Posterior cingulate gyrus (tissue), 11 donors: ENCODE measurements at regions not wholly inside any gene's neighbourhood (a gene's known extent, or its start where the extent isn't known, plus 50 kb on each side); places are given as distances from the start of the nearest gene placed in this dataset.
"Not testable (repeated sequence)": the region's sequence is repeated elsewhere in the genome, so short reads cannot be mapped to it uniquely, and the experiment has no call there.

Experiments
- DNase-seq, 10 donors: peaks; one replicate each; pipeline versions ENCODE4 v3.0.0 to v3.0.0-alpha.2; 2020 to 2021; ENCODE audit warnings: mixed read lengths in 3 of 10
- intact Hi-C: fragments of 100-400 bp; cut with DNase I; formaldehyde crosslinking; loops from one replicate; pipeline ENCODE4 v1.15.1; 2023

DNA sequence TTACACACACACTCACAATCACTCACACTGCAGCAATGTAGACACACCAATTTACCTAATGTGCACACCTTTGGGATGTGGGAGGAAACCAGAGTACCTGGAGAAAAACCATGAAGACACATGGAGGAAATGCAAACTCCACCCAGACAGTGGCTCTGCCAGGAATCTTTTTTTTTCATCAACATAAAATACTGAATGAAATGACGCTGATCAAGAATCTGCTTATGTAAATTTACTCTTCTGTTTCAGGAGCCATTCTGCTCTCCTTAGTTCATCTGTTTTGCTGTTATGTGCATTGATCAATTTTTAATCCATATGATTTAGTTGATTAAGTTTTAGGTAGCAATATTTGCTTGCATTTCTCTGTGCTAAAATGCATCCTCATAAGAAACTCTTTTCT, 414.2 kb upstream of the CCDC54 start:
- no peak for DNase-seq
- intact Hi-C loops, result no loop called here

DNA sequence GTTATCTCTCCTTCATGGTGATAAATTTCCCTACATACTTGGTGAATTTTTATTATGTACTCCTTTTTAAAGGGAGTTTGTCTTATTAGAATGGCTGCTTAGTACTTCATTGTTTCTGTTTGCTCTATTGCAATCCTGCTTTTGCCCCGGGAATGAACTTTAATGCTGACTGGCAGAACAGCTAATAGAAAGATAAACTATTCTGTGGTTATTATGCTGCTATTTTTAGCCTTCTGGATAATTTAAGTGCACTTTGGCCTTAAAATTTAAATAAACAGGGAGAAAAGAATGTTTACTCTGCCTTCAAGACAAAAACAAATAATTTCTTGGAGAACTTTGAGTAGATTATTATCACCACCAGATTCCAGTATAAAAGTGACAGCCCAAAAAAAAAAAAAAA, 413.8 kb upstream of the CCDC54 start:
- DNase-seq, result no peak
- intact Hi-C loops, result no loop called here

DNA sequence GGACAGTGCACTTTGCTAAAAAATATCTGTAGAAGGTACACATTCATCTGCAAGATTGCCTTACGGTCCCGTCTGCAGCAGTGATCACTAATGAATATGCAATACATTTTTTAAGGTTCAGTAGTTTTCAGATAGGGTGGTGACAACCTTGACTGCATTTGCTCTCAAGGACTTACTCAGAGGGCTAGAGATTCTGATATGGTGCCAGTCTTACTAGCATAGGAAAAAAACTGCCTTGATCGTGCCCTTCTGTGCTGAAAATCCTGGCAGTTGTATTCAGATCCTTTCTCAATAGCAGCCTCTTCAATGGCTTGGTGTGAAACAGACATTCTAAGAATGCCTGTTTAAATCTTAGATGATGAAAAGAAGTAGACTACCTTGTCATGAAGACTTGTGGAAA, 411.9 kb upstream of the CCDC54 start:
- no peak for DNase-seq
- intact Hi-C loops, result no loop called here

DNA sequence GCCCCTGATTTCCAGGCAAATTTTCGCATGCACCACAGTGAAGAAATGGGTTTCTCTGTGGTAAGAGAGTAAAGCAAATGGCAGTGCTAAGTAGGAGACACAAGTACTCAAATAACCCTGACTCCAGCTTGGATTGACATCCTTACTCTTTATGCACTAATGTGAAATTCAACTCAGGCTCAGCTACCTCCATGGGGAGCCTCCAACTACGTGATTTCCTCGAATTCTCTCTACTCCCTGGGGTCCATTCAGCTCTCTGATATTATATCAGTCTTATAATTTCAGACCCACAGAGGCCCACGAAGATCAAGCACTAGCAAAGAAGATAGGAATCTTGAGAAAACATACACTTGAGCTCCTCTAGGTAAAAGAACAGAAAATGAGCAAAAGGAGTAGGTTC, 407.6 kb upstream of the CCDC54 start:
- DNase-seq, result no peak
- intact Hi-C loops, result no loop called here

DNA sequence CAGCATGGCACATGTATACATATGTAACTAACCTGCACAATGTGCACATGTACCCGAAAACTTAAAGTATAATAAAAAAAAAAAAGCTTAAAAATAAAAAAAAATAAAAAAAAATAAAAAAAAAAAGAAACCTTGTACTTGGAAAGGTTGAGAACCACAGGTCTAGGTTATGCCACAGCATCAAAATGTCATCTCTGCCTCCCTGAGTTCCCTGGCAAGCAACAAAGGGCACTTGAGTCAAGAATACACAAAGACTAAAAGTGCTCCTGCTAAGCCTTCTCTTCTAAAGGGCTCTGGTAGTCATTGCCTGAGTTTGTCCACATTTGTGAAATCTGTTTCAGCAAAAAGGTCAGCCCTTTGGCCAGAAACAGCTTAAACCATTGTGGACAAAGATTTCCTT, 395.8 kb upstream of the CCDC54 start:
- intact Hi-C loops, result no loop called here
- no peak for DNase-seq

DNA sequence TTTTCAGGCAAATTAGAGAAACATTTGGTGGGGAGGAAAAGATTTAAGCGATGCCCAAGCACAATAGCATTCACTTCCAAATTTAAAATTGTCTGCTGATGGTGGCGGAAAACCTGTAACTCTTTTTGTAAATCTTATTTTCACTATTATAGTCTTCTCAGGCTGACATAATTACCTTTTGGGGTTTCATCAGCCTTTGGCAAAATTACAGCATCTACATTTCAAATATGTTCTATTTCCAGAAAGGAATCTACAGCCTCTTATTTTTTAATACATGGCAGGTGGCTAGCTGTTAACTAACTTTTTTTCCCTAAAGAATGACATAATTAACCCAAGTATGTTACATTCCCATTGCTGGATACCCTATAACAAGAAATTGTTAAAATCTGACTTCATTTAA, 391.5 kb upstream of the CCDC54 start:
- intact Hi-C loops, result no loop called here
- no peak for DNase-seq

DNA sequence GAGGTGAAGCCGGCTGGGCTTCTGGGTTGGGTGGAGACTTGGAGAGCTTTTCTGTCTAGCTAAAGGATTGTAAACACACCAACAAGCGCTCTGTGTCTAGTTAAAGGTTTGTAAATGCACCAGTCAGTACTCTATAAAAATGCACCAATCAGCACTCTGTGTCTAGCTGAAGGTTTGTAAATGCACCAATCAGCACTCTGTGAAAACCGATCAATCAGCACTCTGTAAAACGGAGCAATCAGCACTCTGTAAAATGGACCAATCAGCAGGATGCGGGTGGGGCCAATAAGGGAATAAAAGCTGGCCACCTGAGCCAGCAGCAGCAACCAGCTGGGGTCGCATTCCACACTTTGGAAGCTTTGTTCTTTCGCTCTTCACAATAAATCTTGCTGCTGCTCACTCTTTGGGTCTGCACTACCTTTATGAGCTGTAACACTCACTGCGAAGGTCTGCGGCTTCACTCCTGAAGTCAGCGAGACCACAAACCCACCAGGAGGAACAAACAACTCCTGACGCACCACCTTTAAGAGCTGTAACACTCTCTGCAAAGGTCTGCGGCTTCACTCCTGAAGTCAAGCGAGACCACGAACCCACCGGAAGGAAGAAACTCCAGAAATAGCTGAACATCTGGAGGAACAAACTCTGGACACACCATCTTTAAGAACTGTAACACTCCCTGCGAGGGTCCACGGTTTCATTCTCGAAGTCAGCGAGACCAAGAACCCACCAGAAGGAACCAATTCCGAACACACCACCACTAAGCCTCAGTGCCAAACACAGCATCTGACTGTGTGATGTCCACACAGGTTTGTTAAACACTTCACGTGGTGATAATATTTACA, 378.2 kb upstream of the CCDC54 start:
- intact Hi-C loops, result not testable (repeated sequence)
- peak in 1 of 10 donors; percentile 38 for DNase-seq

DNA sequence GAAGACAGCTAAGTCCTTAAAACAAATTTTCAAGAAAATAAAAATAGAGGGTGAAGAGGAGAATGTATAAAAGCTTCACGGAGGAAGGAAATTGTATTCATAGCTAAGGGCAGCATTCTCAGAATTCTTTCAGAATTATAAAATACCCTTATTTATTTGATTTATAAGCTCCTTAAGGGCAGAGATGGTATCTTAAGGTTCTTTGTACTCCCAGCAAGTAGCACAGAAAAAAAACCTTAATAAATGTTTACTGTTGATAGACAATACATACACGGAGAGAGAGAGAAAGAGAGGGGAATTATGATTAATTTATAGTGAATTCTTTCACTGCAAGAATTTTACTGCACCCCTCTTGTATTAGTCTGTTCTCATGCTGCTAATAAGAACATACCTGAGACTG, 375.6 kb upstream of the CCDC54 start:
- intact Hi-C loops, result no loop called here

DNA sequence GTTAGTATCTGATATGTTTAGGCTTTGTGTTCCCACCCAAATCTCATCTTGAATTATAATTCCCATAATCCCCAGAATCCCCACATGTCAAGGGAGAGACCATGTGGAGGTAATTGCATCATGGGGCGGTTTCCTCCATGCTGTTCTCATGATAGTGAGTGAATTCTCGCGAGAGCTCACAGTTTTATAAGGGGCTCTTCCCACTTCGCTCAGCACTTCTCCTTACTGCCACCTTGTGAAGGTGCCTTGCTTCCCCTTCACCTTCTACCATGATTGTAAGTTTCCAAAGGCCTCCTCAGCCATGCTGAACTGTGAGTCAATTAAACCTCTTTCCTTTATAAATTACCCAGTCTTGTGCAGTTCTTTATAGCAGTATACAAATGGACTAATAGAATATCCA, 371.9 kb upstream of the CCDC54 start:
- intact Hi-C loops, result not testable (repeated sequence)

More for the DNA sequence above, 375.6 kb upstream of the CCDC54 start:
- DNase-seq, result no peak

DNA sequence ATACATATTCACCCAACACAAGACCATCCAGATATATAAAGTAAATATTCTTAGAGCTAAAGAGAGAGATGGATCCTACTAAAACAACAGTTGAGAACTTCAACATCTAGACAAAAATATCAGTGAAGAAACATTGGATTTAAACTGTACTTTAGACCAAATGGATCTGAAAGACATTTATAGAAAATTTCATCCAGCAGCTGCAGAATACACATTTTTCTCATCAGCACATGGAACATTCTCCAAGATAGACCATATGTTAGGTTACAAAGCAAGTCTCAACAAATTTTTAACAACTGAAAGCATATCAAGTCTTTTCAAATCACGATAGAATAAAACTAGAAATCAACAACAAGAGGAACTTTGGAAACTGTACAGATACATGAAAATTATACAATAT, 369.0 kb upstream of the CCDC54 start:
- no peak for DNase-seq
- intact Hi-C loops, result no loop called here

More for the DNA sequence above, 371.9 kb upstream of the CCDC54 start:
- DNase-seq, result not testable (repeated sequence)

DNA sequence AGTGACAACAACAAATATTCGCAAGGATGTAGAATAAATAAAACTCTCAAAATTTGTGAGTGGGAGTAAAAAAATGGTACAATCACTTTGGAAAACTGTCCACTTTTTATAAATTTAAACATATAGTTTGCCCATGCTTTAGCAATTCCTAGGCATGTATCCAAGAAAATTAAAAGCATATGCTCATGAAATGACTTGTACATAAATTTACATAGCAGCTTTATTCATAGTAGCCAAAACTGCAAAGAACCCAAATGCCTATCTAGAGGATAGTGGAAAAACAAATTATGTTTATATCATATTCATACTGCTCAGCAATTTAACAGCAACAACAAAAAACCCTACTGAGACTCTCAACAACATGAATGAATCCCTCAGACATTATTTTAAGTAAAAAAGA, 363.6 kb upstream of the CCDC54 start:
- no peak for DNase-seq
- intact Hi-C loops, result no loop called here

DNA sequence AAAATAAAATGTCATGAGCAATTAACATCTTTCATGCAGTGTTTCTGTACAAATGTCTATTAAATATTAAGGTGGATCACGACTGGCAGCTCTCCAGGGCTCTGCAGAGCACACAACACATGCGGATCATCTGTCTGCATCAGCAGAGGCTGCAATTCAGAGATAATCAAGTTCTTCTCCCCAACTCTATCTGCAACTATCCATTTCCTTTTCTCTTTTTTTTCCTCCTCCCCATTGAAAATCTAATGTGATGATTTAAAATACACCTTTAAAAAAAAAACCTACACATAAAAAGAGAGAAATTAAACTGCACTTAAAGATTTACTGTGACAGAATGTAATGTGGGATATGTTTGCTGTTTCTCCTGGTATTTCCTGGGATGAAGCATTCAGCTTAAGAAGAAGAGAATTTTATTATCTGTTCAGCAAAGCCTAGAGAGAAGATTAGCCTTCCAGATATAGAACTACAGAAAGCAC, 352.6 kb upstream of the CCDC54 start:
- peak in 1 of 10 donors; percentile 31 for DNase-seq
- intact Hi-C loops, result no loop called here

DNA sequence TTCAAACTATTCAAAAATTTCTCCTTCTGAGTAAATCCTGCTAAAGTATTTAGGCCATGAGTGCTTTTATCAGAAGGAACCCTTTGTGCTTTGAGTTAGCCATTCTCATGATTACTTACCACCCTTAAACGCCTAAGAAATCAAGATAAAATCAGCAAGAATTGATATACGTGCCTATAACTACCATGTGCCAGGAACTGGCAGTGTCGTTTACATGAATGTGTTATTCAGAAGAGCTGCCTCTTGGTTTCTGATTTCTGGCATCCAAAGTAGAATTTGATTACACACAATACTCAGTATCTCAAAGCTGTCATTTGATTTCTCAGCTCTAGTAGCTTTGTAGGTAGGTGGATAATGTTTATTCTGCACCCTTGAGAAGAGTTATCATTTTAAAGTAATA, 351.3 kb upstream of the CCDC54 start:
- DNase-seq, result no peak
- intact Hi-C loops, result no loop called here

DNA sequence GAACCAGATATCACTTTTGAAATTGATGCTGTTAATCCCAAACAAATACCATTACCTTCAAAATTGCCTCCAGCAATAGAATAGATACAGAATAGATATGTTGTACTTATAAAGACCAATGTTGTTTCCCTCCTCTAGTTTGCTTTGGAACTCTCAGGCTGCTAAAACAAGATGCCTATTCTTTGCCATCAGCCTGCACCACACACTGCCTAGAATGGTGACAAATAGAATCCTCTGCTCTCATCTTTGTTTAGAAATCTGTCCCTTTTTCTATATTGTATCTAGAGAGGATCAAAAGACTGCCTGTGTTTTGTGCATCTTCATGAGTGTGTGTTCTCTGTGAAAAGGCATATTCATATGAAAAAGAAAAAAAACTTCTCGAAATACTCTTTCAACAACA, 349.2 kb upstream of the CCDC54 start:
- DNase-seq, result no peak
- intact Hi-C loops, result no loop called here

DNA sequence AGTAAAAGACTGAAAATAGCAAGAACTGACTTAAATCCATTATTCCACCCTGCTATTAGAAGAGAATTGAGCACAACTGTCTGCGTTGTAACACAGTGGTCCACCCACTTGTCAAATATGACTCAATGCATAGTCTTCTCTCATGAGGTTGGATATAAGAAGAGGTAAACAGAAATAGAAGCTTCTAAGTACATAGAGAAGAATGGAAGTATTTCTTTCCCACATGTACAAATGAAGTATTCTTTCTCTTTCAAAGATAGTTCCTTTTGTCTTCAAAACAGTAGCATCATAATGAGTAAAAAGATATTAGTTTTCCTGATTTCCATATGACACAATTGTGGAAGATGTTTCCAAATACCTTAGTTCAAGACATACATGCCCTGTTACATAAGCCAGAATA, 348.6 kb upstream of the CCDC54 start:
- no peak for DNase-seq
- intact Hi-C loops, result no loop called here

DNA sequence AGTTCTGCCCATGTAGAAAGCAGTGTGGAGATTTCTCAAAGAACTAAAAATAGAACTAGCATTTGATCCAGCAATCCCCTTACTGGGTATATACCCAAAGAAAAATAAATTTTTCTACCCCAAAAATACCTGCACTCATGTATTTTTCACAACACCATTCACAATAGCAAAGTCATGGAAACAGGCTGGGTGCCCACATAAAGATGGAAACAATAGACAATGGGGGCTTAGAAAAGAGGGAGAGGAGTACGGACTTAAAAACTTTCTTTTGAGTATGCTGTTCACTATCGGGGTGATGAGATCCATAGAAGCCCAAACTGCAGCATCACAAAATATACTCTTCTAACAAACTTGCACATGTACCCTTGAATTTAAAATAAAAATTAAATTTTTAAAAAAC, 345.1 kb upstream of the CCDC54 start:
- DNase-seq, result no peak
- intact Hi-C loops, result no loop called here

DNA sequence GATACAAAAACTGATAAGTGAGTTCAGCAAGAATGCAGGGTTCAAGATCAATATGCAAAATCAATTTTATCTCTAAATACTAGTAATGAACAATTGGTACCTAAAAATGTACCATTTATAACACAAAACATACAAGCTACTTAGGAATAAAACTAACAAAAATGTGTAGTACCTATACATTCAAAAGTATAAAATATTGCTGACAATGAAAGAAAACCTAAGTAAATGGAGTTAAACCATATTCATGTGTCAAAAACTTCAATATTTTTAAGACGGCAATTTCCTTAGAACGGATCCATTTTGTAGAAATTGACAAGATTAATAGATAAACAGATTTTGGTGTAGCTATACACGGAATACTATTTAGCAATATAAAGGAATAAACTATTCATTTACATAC, 343.1 kb upstream of the CCDC54 start:
- DNase-seq, result no peak
- intact Hi-C loops, result no loop called here

DNA sequence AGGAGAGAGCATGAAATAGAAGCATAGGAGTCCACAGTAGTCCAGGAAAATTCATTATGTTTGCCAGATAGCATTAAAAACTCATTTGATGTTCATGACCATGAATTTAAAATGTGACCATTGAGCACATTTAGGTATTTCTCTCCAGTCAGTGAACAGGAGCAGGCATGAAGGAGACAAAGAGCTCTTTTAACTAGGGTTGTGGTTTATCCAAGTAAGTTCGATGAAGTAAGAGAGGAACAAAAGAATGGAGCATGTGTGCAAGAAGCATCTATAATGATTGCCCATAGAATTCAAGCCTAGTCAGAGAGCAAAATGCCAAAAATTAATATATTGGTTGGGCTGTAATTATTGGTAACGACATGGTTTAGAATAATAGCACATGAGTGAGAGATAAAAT, 342.1 kb upstream of the CCDC54 start:
- intact Hi-C loops, result no loop called here
- DNase-seq, result no peak

DNA sequence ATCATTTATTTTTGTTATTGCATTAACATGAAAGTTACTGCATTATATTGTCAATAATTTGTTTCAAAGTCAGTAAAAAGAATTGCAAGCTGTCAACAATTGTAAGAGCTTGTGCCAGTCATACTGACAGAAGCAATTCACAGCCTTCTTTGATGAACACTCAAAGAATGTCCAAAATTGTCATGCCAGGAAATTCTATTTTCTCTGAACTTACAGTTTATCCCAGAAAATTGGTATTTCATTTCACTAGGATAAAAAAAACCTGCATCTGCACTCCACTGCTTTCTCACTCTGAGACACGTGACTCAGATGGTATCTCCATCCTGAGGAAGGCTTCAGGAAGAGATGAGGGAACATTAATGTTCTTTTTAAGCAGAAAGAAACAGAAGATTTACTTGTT, 332.6 kb upstream of the CCDC54 start:
- no peak for DNase-seq
- intact Hi-C loops, result no loop called here

DNA sequence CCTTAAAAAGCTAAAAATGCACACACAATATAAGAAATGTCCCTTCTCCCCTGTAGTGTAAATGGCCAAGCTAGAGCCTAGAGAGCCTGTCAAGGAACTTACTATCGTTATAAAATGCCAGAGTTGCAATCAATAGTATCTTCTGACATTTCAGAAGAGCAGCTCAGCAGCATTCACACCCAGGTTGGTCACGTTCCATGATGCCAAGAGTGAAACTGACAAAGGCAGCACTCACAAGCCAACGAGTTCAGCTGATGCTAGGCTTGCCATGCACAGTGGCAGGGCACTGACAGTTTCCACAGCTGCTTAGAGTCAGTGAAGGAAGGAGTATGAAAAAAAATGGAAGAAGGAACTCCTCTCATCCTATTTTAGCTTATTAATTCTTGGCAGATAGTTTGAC, 331.4 kb upstream of the CCDC54 start:
- peak in 7 of 10 donors; percentile 24 to 91 (median 56) for DNase-seq
- intact Hi-C loops, result no loop called here

DNA sequence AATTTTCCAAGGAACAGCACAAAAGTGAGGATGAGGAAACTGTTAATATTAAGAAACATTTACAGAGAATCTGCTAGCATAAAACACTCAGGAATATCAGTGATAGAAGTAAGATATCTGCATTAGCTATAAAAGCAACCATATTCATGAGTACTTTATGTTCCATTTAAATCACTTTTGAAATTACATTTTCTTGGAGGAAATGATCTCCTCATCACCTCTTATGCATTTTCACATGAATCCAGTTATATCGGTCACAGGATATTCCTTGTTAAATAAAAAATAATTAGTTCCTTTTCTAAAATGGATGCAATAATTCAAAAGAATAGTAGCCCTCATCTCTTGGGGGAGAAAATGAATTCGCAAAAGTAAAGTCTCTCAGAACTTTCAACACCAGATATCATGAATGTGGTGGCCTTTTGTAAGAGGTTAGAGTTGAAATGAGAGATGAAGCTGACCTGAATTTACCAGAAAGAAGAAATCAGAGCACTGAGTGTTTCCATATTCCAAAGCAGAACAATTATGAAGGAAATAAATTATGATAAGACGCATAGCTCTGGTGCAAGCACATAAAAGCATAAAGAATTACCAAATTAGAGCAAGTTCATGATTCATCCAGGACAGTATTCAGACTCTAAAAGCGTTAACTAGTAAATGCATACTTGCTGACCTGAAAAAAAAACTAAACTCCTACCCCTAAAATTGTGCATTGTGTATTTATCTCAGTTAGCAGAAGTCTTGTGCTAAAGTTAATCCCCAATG, 321.9 kb upstream of the CCDC54 start:
- no peak for DNase-seq

DNA sequence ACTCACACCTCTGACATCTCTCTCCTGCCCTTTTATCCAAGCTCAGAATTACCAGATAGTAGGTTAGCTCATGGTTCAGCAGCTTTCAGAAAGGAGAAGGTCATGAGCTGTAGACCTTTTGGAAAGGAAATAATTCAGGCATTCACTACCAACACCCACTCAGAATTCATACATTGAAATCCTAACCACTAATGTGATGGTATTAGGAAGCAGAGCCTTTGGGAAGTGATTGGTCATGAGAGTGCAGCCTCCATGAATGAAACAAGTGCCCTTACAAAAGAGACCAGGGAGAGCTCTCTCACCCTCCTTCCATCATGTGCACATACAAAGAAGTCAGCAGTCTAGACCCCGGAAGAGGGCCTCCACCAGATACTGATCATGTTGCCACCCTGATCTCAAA, 315.8 kb upstream of the CCDC54 start:
- intact Hi-C loops, result loop anchor here (10.0 kb wide), 1 partner anchor 447 kb away; no protein-coding TSS in a partner anchor

More for the DNA sequence above, 321.9 kb upstream of the CCDC54 start:
- intact Hi-C loops, result no loop called here

More for the DNA sequence above, 315.8 kb upstream of the CCDC54 start:
- DNase-seq, result no peak
